ENCODE measurements at regions not wholly inside any gene's neighbourhood (a gene's known extent, or its start where the extent isn't known, plus 50 kb on each side); places are given as distances from the start of the nearest gene placed in this dataset.

- H3K27me3 Mint-ChIP-seq (ENCODE audit: low read depth, unreplicated experiment): no peaks in the 10 kb centered on the region
- no peak overlapping the region for H3K27ac Mint-ChIP-seq (ENCODE audit: unreplicated experiment)
- DNase-seq (ENCODE audit: low read depth) (no peak), FAIRE-seq (no peak)
- H3K27me3 ChIP-seq (ENCODE audit: insufficient read depth, low read length): no peaks in the 10 kb centered on the region
- no peaks in the 10 kb centered on the region for H3K9me3 Mint-ChIP-seq (ENCODE audit: unreplicated experiment)
- H3K4me1 ChIP-seq (ENCODE audit: insufficient read depth, low read length): no peaks in the 10 kb centered on the region
- TF ChIP-seq EZH2 (IDR thresholded peaks at IDR 0.05; ENCODE audit: insufficient read depth, low read length): no peak
- TF ChIP-seq, protein P1, sequence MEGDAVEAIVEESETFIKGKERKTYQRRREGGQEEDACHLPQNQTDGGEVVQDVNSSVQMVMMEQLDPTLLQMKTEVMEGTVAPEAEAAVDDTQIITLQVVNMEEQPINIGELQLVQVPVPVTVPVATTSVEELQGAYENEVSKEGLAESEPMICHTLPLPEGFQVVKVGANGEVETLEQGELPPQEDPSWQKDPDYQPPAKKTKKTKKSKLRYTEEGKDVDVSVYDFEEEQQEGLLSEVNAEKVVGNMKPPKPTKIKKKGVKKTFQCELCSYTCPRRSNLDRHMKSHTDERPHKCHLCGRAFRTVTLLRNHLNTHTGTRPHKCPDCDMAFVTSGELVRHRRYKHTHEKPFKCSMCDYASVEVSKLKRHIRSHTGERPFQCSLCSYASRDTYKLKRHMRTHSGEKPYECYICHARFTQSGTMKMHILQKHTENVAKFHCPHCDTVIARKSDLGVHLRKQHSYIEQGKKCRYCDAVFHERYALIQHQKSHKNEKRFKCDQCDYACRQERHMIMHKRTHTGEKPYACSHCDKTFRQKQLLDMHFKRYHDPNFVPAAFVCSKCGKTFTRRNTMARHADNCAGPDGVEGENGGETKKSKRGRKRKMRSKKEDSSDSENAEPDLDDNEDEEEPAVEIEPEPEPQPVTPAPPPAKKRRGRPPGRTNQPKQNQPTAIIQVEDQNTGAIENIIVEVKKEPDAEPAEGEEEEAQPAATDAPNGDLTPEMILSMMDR (IDR thresholded peaks at IDR 0.05; ENCODE audit: insufficient read depth, low read depth, low read length): no peak
- H2AFZ ChIP-seq (ENCODE audit: low read depth, low read length): no peak overlapping the region
- no peak overlapping the region for H3K9ac ChIP-seq (ENCODE audit: low read length)
- H3K36me3 ChIP-seq (ENCODE audit: insufficient read depth, low read length): no peaks in the 10 kb centered on the region
- H3K36me3 Mint-ChIP-seq (ENCODE audit: low read depth, unreplicated experiment): no peaks in the 10 kb centered on the region
- no peaks in the 10 kb centered on the region for H4K20me1 ChIP-seq (ENCODE audit: insufficient read depth, low read length)
- H3K4me2 ChIP-seq (ENCODE audit: low read length): no peak overlapping the region
- H3K79me2 ChIP-seq (ENCODE audit: insufficient read depth, low read length): no peaks in the 10 kb centered on the region
- H3K4me3 Mint-ChIP-seq (ENCODE audit: unreplicated experiment): no peak overlapping the region
- H3K9me3 ChIP-seq (ENCODE audit: insufficient read depth, low read depth, low read length): no peaks in the 10 kb centered on the region
- H3K4me3 ChIP-seq (ENCODE audit: insufficient read depth, low read depth, low read length): no peak overlapping the region
- no peak overlapping the region for H3K27ac ChIP-seq (ENCODE audit: low read depth, low read length)
- peaks cover 23% of the 10 kb centered on the region for H3K4me1 Mint-ChIP-seq (ENCODE audit: low read depth, unreplicated experiment)
Observed at GRCh38 chr1:208598021-208598420, 353.8 kb upstream of the PLXNA2 start.

GRCh38 chr1:208599063-208599462, 354.9 kb upstream of the PLXNA2 start:
- no peaks in the 10 kb centered on the region for H4K20me1 ChIP-seq (ENCODE audit: insufficient read depth, low read length)
- H3K4me1 Mint-ChIP-seq (ENCODE audit: low read depth, unreplicated experiment): peaks cover 18% of the 10 kb centered on the region
- no peak overlapping the region for H3K4me2 ChIP-seq (ENCODE audit: low read length)
- no peaks in the 10 kb centered on the region for H3K9me3 ChIP-seq (ENCODE audit: insufficient read depth, low read depth, low read length)
- H3K27ac ChIP-seq (ENCODE audit: low read depth, low read length): no peak overlapping the region
- H3K79me2 ChIP-seq (ENCODE audit: insufficient read depth, low read length): no peaks in the 10 kb centered on the region
- H2AFZ ChIP-seq (ENCODE audit: low read depth, low read length): no peak overlapping the region
- FAIRE-seq (no peak), DNase-seq (ENCODE audit: low read depth) (no peak)
- no peaks in the 10 kb centered on the region for H3K27me3 ChIP-seq (ENCODE audit: insufficient read depth, low read length)
- no peak overlapping the region for H3K27ac Mint-ChIP-seq (ENCODE audit: unreplicated experiment)
- TF ChIP-seq EZH2 (IDR thresholded peaks at IDR 0.05; ENCODE audit: insufficient read depth, low read length): no peak
- TF ChIP-seq, protein P1 (IDR thresholded peaks at IDR 0.05; ENCODE audit: insufficient read depth, low read depth, low read length): no peak
- no peak overlapping the region for H3K9ac ChIP-seq (ENCODE audit: low read length)
- H3K4me3 Mint-ChIP-seq (ENCODE audit: unreplicated experiment): no peak overlapping the region
- H3K4me1 ChIP-seq (ENCODE audit: insufficient read depth, low read length): peaks cover under 1% of the 10 kb centered on the region
- no peaks in the 10 kb centered on the region for H3K36me3 ChIP-seq (ENCODE audit: insufficient read depth, low read length)
- no peak overlapping the region for H3K4me3 ChIP-seq (ENCODE audit: insufficient read depth, low read depth, low read length)
- H3K27me3 Mint-ChIP-seq (ENCODE audit: low read depth, unreplicated experiment): no peaks in the 10 kb centered on the region
- no peaks in the 10 kb centered on the region for H3K9me3 Mint-ChIP-seq (ENCODE audit: unreplicated experiment)
- no peaks in the 10 kb centered on the region for H3K36me3 Mint-ChIP-seq (ENCODE audit: low read depth, unreplicated experiment)

DNA sequence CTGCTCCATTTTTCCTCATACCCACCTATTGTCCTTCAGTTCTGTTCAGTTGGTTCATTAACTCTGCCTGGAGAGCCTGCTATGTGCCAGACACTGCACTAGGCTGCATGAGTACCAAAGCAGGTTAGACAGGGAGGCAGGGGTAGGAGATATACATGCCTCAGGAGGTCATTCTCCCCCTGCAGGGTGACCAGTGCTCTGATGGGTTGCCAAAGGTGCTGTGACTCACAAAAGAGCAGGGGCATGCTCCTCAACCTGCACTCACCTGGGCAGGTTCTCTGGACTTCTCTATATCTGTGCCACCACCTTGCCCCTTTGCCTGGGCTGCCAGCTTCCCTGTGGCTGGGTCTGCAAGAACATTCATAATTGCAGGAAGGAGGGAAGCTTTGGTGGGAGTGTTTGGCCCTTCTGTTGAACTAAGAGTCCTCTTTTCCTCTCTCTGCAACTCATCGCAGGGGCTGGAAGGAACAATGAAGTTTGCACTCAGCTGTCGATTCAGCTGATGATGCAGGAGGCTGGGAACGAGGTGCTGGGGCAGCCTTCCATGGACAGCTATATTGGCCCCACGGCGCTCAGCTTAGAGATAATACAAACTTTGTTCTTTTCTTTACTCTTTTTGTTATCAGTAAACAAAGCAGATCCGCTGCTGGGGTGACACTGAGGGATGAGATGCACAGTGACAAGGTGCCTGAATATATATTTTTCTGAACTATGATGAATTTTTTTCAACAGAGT, 356.4 kb upstream of the PLXNA2 start:
- H3K36me3 Mint-ChIP-seq (ENCODE audit: low read depth, unreplicated experiment): no peaks in the 10 kb centered on the region
- Histone ChIP-seq H3K27ac (ENCODE audit: low read depth, low read length) (no peak overlapping the region), H3K9me3 (ENCODE audit: insufficient read depth, low read depth, low read length) (no peaks in the 10 kb centered on the region), H3K36me3 (ENCODE audit: insufficient read depth, low read length) (no peaks in the 10 kb centered on the region), H4K20me1 (ENCODE audit: insufficient read depth, low read length) (no peaks in the 10 kb centered on the region), H3K79me2 (ENCODE audit: insufficient read depth, low read length) (no peaks in the 10 kb centered on the region), H3K4me1 (ENCODE audit: insufficient read depth, low read length) (peaks cover 5% of the 10 kb centered on the region), H2AFZ (ENCODE audit: low read depth, low read length) (no peak overlapping the region), H3K4me2 (ENCODE audit: low read length) (no peak overlapping the region), H3K27me3 (ENCODE audit: insufficient read depth, low read length) (no peaks in the 10 kb centered on the region), H3K9ac (ENCODE audit: low read length) (no peak overlapping the region), H3K4me3 (ENCODE audit: insufficient read depth, low read depth, low read length) (no peak overlapping the region)
- no peak overlapping the region for H3K27ac Mint-ChIP-seq (ENCODE audit: unreplicated experiment)
- TF ChIP-seq EZH2 (IDR thresholded peaks at IDR 0.05; ENCODE audit: insufficient read depth, low read length): no peak
- TF ChIP-seq, protein P1 (IDR thresholded peaks at IDR 0.05; ENCODE audit: insufficient read depth, low read depth, low read length): no peak
- no peaks in the 10 kb centered on the region for H3K27me3 Mint-ChIP-seq (ENCODE audit: low read depth, unreplicated experiment)
- FAIRE-seq: no peak
- H3K4me1 Mint-ChIP-seq (ENCODE audit: low read depth, unreplicated experiment): peaks cover 32% of the 10 kb centered on the region
- no peaks in the 10 kb centered on the region for H3K9me3 Mint-ChIP-seq (ENCODE audit: unreplicated experiment)
- no peak overlapping the region for H3K4me3 Mint-ChIP-seq (ENCODE audit: unreplicated experiment)
- DNase-seq (ENCODE audit: low read depth): no peak
